Anterior cingulate cortex (tissue), 58 donors: ENCODE measurements at regions not wholly inside any gene's neighbourhood (a gene's known extent, or its start where the extent isn't known, plus 50 kb on each side); places are given as distances from the start of the nearest gene placed in this dataset.
A peak's percentile ranks its signal among the peaks of the same experiment; 100 is the strongest.
"Not testable (repeated sequence)": the region's sequence is repeated elsewhere in the genome, so short reads cannot be mapped to it uniquely, and the experiment has no call there.

Experiments used
- DNase-seq, 58 donors: peaks; one replicate each; lab custom pipeline; 2025; lab: John Stamatoyannopoulos, UW

DNA sequence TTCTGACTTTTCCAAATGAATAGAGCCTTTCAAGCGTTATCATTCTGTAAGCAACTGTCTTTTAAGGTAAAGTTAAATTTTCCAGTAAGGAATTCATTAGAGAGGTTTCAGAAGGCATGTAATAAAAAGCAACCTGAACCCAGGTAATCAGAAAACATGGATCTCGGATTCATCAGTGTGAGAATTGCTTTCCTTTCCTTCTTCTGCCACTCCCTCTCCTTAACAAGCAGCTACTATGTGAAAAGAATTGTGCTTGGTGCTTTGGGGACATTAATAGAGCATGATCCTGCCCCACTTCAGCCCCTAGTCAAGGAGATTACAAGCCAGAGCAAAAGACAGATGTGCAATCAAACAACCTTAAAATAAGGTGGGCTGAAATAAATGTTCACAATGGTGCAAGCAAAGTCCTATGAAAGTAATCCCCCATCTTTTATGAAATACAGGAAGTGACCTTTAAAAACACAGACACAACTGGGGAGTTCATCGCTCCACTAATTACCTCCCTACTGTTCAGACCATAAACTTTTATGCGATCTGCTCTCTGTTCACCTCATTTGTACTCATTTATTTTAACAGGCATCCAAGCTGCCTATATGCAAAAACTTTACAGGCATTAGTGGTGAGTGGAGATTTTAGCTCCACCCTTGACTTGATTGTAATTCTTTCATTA lies 122.9 kb upstream of the RASGEF1B start:
- no peak for DNase-seq

DNA sequence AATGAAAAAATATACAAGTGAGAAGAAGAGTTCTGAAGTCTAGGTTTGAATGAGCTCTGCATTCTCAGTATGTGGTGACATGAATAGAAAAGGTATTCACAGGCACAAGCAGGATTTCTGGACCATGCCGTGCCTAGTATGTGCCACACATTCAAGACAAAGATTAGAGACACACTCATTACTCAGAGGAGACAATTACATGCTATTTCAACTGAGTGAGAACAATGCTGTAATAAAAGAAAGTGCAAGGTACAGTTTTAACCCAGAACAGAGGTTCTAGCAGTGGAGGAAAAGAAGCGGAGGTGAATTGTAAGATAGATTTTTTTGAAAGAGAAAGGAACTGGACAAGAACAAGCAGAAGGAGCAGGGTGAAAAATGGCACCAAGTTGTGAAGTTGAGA lies 121.0 kb upstream of the RASGEF1B start:
- DNase-seq, result no peak

DNA sequence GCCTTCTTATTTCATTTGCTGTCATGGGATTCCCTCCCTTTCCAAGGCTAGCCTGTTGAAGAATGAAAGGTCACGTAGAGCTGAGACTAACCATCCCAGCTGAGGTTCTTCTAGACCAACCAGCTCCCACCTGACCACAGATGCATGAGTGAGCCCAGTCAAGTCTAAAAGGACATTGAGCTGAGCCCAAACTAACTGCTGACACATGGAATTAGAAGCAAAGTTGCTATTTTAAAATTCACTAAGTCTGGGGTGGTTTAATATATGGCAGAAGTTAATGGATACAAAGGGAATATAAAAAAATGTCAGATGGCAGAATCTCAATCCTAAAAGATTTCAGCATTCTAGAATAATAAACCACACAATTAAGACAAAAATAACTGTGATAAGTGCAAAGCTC lies 118.9 kb upstream of the RASGEF1B start:
- DNase-seq, result no peak

DNA sequence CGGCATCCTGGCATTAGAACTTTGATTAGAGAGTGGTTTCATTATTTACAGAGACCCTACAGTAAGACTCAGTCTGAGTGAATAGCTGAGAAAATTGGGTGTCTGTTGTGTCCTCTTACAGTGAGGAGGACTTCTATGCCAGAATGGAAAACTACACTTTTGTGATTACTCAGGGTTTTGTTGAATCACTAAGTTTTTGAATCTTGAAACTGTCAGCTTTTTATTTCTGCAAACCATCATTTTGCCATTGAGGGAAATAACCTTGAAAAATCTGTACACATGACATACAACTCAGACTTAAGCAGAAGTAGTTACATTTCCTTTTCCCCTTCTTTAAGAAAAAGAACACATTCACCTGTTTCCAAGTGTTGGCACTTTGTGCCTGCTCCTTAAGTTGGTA lies 117.6 kb upstream of the RASGEF1B start:
- no peak for DNase-seq

DNA sequence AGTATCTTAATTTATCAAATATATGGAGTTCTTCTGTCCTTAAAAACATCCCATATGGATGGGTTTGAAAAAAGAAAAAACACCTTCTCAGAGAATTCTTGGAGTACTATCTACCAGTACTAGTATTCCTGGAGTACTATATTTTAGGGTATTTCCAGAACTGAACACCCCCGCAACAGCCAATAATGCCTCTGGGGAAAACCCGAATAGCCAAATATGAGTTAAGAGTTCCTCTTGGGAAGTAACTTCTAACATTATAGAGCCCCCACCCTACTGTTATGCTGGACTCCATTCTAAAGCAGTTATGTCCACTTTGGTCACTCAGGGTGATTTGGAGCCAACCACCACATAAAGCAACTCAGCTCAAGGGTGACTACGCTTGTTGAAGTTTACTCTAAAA lies 115.0 kb upstream of the RASGEF1B start:
- DNase-seq, result no peak

DNA sequence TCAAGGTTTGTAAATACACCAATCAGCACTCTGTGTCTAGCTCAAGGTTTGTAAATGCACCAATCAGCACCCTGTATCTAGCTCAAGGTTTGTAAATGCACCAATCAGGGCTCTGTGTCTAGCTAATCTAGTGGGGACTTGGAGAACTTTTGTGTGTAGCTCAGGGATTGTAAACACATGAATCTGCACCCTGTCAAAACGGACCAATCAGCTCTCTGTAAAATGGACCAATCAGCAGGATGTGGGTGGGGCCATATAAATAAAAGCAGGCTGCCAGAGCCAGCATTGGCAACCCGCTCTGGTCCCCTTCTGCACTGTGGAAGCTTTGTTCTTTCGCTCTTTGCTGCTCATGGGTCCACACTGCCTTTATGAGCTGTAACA lies 109.3 kb upstream of the RASGEF1B start:
- DNase-seq, result not testable (repeated sequence)

DNA sequence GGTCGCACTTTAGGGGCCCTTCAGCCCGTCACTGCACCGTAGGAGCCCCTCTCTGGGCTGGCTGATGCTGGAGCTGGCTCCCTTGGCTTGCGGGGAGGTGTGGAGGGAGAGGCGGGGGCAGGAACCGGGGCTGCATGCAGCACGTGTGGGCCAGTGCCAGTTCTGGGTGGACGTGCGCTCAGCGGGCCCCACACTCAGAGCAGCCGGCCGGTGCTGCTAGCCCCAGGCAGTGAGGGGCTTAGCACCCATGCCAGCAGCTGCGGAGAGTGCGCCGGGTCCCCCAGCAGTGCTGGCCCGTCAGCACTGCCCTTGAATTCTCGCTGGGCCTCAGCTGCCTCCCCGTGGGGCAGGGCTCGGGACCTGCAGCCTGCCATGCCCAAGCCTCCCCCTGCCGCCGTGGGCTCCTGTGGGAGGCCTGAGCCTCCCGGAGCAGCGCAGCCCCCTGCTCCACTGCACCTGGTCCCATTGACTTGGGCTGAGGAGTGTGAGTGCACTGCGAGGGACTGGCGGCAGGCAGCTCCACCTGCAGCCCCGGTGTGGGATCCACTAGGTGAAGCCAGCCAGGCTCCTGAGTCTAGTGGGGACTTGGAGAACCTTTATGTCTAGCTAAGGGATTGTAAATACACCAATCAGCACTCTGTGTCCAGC lies 108.8 kb upstream of the RASGEF1B start:
- DNase-seq, result no peak

DNA sequence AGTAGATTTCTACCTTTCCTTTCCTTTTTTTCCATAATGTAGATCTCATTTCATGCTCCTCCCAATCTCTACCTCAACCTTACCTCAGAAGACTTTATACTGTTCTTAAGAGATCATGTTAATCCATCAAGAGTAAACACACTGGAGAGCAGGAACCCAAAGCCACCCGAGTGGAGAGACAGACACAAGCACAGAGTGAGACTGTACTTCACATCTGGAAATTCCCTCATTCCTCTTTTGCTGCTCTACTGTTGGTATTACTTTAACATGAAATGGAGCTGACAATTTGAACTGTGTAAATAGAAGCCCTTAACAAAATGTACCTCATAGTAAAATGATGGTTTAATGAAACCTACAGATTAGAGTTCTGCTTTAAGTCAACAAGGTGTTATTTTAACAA lies 105.7 kb upstream of the RASGEF1B start:
- no peak for DNase-seq

DNA sequence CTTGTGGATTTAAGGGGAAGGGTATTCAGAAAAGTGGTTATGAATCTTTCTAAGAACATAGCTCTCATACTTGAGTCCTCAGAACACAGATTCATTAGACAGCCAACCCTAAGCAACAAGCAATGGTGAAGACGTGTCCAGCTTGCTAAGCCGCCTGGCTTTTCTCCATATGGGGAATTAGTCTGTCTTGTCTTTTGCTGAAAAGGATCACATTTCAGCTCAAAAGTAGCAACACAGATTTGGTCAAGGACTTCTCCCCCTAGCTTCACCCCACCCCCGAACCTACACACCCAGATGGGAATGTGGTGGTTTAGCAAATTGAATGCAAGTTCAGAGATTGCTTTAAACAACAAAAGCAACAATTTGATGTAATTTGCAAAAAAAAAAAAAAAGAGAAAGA lies 103.3 kb upstream of the RASGEF1B start:
- DNase-seq, result no peak

DNA sequence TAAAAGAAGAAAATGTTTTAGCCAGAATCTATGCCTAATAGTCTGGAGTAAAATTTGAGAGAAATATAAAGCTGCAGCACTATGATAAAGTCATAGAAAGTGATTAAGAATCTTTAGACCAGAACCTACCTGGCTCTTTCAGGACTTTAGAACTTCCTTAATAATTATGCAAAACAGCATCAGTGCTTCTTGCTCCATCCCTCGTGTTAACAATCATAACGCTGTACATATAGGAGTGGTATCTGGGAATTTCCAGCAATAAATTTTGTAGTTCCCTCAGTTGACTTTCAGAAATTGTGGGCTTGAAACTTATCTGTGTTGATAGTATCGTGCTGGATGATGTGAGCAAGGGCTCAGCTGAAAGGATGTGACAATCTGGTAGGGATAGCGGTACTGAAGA lies 102.1 kb upstream of the RASGEF1B start:
- no peak for DNase-seq

DNA sequence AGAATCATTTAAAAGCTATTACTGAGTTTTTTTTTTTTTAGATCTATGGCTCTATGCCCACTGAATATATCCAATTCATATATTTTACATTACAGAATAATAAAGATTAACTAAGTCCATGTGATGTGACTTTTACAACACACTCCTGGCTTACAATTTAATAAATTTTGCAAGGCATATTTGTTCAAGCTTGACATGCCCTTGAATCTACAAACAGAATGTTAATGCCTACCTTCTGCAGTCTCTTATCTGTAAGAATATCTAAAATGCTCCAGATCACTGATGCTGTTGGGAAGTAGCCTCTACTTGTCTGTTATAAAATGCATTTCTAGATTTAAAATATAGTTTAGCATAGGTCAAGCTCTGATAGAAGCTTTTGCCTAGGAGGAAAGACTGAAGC lies 100.7 kb upstream of the RASGEF1B start:
- no peak for DNase-seq

DNA sequence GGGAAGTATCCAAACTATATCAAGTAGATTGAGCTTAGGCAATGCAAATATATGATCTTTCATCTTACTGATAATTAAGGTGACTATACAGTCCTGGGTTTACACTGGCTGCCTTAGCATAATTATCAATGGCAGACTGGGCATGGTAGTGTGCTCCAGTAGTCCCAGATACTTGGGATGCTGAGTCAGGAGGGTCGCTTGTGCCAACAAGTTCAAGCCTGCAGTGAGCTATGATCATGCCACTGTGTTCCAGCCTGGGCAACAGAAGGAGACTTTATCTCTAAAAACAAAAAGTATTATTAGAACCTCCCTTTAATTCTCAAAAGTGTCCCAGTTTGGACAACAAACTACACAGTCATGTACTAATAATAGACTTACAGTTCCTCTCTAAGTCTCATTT lies 99.4 kb upstream of the RASGEF1B start:
- DNase-seq, result no peak

DNA sequence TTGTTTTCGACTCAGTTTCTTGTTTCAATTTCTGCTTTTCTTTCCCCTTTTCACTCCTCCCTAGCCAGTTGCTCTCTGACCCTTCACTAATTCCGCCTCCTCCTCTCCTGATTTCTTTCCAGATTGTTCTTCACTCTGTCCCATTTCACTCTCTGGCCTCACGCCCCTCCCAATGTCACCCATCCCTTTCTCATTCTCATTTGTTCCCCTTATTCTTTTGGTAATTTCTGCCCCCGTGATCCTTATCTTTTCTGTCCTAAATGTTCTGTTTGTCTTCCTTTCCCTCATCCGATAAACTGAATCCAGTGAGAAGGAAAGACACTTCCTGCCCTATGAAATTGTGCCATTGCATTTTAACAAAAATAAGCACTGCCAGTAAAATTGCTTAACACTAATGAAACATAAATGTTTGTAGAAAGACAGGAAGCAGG lies 94.5 kb upstream of the RASGEF1B start:
- DNase-seq, result peak in 1 of 58 donors; percentile 19

DNA sequence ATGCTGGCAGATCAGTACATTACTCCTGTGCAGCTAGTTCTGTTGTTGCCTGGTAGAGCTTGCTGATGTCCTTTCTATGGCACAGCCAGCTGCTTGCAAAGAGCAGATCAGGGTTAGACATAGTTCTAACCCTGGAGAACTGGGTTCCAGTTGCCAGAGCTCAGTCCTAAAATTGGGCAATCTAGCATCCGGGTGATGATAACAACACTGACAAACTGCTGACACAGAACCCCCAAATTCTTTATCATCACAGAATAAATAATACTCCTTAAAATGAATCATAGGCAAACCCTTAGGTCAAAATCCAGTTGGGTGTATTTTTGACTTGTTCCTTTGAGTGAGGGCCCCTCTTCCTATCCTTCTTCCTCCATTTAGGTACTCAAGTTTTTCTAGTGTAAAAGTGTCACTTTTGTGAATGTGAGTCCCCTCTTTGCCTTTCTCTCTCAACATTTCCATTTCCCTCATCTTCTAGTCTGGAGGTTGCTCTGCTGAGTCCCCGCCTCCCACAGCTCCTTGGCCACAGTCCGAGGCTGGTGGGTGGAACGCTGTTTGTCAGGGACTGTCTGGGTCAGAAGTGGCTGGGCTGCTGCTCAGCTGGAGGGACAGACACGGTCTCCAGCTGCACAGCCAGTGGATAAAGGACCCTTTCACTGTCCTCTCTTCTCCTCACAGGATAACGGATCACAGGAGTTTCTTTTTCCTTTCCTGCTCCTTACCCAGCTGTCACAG lies 93.6 kb upstream of the RASGEF1B start:
- peak in 51 of 58 donors; percentile 2 to 86 (median 53) for DNase-seq

DNA sequence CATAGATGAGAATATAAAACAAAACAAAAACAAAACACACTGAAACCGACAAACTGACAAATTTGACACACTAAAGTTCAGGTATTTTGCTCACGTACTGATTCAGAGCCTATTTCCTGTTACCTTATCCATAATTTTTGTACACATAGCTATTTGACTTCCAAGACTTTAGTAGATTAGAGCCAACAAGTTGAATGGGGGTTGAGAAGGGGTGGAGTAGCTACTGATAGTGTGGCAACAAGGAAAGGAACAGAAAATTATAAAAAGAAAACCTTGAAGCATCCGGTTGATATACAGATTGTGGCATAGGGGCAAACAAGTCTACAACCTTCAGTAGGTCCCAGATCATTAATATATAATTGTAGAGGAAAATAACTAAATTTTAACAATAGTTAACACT lies 92.3 kb upstream of the RASGEF1B start:
- no peak for DNase-seq

DNA sequence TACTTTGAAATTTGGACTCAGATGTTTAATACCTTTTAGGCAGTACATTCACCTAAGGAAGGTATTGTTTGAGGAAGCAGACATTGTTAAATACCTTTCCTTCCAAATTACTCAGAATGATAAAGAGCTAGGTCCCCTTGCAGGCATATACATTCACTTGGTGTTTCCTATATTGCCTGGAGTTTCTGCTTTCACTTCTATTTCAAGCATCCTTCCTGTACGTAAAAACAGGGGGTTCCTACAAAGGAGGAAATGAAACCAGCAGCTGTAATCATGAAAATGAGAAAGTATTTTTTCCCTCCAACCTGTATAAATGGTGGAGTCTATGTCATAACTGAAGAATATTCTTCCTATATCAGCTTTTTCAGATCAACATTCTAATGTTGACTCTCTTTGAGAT lies 90.4 kb upstream of the RASGEF1B start:
- DNase-seq, result peak in 1 of 58 donors; percentile 3

DNA sequence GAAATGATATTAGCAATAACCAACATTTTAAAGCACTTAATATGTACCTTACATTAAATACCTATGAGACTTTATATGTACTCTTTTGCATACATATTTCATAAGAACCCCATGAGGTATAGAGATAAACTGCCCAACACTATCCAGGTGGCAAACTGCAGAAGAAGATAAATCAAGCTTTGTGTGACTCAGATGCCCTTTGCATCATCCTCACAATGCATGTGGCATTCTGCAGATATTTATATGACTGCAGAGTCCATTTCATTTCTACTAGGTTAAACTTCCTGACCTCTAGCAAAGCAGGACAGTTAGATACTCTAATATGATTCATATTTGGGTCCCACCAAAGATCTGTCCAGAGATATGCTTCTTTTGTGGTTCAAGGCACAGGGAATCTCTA lies 85.6 kb upstream of the RASGEF1B start:
- no peak for DNase-seq

DNA sequence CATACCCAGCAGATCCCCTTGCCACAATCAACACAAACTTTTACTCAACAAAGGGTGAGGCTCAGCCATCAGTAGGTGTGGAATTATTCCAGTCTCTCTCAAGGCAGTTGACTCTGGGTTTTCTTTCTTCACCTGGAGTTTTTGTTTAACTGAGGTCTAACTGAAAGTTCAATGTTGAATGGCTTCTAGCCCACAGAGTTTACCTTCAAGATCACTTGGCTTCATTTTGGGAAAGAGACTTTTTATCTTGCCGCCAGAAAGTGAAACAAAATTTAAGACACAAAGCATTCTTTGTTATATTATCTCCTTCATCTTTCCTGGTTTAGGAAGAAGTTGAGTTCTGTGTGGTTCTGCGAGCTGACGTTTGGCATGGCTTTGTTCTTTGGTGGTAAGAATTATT lies 83.8 kb upstream of the RASGEF1B start:
- no peak for DNase-seq

DNA sequence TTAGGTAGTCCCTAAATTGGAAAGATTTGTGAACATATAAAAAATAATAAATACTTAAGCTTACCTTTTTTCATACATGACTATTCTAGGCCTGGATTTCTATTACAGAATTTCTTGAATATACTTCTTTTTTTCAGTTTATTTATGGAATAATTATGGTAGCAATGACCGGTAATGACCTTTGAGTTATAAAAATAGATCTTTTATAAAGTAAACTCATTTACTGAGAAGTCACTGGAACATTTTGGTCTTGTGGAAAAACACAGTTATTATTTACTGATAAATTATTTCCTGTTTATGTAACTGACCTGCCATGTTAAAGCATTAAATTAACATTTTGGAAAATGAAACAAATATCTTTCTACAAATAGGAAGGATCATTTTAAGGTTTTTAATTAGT lies 80.4 kb upstream of the RASGEF1B start:
- DNase-seq, result no peak

DNA sequence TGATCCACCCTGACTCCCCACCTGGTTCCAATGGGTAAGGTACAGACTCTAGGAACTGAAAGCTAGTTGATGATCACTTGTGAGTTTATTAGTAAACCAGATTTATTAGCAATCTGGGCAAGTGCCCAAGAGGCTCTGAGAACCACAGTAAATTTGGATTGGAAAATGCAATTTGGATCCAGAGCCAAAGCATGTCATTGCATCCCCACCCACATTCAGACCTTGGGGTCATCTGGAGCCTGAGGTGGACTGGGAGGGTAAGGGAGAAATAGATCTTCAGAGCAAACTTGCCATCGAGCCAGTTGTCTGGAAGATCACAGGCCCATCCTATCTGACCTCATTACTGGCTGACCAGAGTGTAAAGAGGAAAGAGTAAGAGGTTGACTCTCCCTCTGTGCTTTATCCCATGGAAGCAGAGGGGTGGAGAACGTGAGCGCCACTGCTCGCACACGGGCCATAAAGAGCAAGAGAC lies 78.7 kb upstream of the RASGEF1B start:
- DNase-seq, result no peak

DNA sequence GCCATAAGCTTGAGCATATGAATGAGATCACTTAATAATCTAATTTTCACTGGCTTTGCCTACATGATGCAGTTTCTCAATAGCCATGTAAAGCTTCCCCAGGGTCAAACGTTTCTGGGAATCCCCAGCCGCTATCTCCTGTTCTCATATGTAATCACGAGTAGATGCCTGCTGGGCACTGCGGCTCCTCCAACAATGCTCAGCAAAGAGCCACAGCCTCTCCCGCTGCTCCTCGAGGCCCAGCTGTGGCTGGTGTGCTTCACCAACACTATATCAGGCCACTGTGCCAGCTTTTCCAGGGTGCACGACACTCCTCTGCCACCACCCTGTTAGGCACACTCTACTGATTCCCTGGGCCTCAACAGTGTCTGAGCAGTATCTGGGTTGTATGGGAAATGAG lies 78.3 kb upstream of the RASGEF1B start:
- peak in 3 of 58 donors; percentile 1 to 13 (median 2) for DNase-seq

DNA sequence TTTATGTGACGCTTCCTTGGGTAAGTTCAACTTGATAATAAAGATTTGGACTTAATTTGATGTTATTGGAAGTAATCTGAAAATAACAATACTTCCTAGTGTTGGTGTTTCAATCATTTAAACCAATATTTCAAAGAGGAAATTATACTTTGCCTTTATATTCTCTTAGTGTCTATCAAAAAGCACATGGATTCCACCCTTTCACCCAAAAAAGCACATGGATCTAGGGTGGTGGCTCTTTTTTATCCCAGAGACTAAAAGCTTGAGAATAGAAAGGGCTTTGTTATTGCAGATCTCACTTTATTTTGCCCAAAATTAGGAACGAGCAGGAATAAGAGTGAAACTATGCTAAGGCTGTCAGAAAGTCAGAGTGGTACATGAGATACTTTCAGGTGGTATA lies 75.1 kb upstream of the RASGEF1B start:
- no peak for DNase-seq
